ENCODE measurements at regions not wholly inside any gene's neighbourhood (a gene's known extent, or its start where the extent isn't known, plus 50 kb on each side); places are given as distances from the start of the nearest gene placed in this dataset.

DNA sequence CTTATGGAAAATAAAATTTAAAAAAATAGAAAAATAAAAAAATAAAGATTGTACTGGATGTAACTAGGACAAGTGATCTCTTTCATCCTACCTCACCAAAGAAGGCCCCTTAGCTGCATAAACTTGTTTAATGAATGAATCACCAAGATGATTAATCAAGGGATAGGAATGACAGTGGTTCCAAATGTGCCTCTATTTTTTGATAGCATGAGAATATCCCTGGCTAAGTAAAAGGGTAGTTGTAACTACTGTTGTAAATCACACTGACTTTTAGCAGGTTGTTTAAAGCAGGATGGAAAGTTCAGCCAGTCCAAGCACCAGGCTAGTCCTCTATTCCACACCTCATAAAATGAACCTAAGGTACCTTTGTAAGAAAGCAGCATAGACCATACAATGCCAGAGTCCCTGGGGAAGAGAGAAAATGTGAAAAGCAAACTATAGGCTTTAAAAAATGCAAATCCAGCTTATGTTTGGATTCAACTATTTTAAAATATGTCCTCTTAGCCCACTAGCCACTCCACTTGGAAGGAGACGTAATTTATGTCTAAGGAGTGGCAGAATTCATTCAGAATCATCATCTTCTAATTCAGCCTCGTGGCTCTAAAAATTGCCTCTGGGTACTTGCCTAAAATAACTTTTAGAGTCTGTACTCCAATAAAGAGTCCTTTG is 126.8 kb downstream of the SKIDA1 start:
- H3K4me1 Mint-ChIP-seq, result no peaks in the 10 kb centered on the region
- no peak overlapping the region for H3K27ac Mint-ChIP-seq
- Histone ChIP-seq H3K9me3 (ENCODE audit: control insufficient read depth in 2 of 3, low read length in 3 of 3) (no peaks in the 10 kb centered on the region), H3K36me3 (ENCODE audit: control insufficient read depth in 2 of 3, insufficient read depth in 3 of 3, low read length in 3 of 3) (no peaks in the 10 kb centered on the region), H3K4me3 (ENCODE audit: low read length) (no peak overlapping the region), H3K27me3 (ENCODE audit: control insufficient read depth in 2 of 2, insufficient read depth in 2 of 2, low read length in 2 of 2) (no peaks in the 10 kb centered on the region), H3K27ac (ENCODE audit: low read depth, low read length) (no peak overlapping the region), H3K4me1 (ENCODE audit: control insufficient read depth in 2 of 2, insufficient read depth in 2 of 2, low read length in 2 of 2) (no peaks in the 10 kb centered on the region)
- ATAC-seq (no peak), DNase-seq (no peak)
- H3K4me3 Mint-ChIP-seq, result no peak overlapping the region
- POLR2A ChIA-PET, result no interaction called here
- CTCF ChIA-PET, result no interaction called here
- peaks cover 0 to 9% (median 0%) of the 10 kb centered on the region in 5 donors for H3K27me3 Mint-ChIP-seq
- H3K36me3 Mint-ChIP-seq, result peaks cover 0 to 7% (median 0%) of the 10 kb centered on the region in 5 donors
- intact Hi-C loops (cut with micrococcal nuclease), result no loop called here
- H3K9me3 Mint-ChIP-seq, result peaks cover 2 to 16% (median 5%) of the 10 kb centered on the region in 11 donors

DNA sequence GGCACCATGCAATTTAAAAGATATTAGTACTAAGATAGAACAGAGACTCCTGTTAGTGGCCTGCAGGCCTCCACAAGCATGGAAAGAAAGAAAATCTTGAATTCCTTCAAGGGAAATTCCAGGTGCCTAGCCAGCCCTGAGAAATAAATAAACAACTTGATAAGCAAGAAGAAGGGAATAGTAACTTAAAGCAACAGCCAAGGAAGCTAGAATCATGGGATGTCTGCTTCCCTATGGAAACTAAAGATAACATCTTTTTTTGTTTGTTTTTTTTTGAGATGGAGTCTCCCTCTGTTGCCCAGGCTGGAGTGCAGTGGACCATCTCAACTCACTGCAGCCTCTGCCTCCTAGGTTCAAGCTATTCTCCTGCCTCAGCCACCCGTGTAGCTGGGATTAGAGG is 128.6 kb downstream of the SKIDA1 start:
- H3K9me3 Mint-ChIP-seq, result peaks cover 2 to 16% (median 6%) of the 10 kb centered on the region in 11 donors
- intact Hi-C loops (cut with micrococcal nuclease), result no loop called here
- CTCF ChIA-PET, result no interaction called here
- H3K27ac ChIP-seq (ENCODE audit: low read depth, low read length), result no peak overlapping the region
- H3K4me3 ChIP-seq (ENCODE audit: low read length), result no peak overlapping the region
- peaks cover 0 to 9% (median 0%) of the 10 kb centered on the region in 5 donors for H3K27me3 Mint-ChIP-seq
- no peaks in the 10 kb centered on the region for H3K36me3 ChIP-seq (ENCODE audit: control insufficient read depth in 2 of 3, insufficient read depth in 3 of 3, low read length in 3 of 3)
- H3K27me3 ChIP-seq (ENCODE audit: control insufficient read depth in 2 of 2, insufficient read depth in 2 of 2, low read length in 2 of 2), result no peaks in the 10 kb centered on the region
- H3K4me1 Mint-ChIP-seq, result no peaks in the 10 kb centered on the region
- peaks cover 0 to 7% (median 0%) of the 10 kb centered on the region in 5 donors for H3K36me3 Mint-ChIP-seq
- no peak overlapping the region for H3K4me3 Mint-ChIP-seq
- POLR2A ChIA-PET, result no interaction called here
- no peak for ATAC-seq
- H3K27ac Mint-ChIP-seq, result no peak overlapping the region
- H3K9me3 ChIP-seq (ENCODE audit: control insufficient read depth in 2 of 3, low read length in 3 of 3), result no peaks in the 10 kb centered on the region
- H3K4me1 ChIP-seq (ENCODE audit: control insufficient read depth in 2 of 2, insufficient read depth in 2 of 2, low read length in 2 of 2), result no peaks in the 10 kb centered on the region
- DNase-seq, result no peak

DNA sequence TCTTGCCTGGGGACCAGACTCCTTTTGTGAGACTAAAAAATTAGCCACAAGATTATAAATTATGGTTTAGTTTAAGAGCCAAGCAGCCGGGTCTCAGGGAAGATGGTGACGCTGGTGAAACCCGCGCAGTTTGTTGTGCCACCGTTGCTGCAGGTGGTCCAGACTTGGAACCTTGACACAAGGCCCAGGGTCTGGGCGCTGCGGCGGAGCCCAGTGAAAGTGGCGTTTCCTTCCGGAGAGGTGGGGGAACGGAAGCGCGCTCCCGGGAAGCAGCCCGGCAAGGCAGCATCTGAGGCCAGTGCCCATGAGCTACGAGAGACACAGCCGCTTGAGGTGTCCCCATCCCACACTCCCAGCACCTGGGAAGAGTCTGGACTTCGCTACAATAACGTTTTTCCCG is 131.6 kb downstream of the SKIDA1 start:
- H3K27me3 Mint-ChIP-seq, result peaks cover 0 to 8% (median 0%) of the 10 kb centered on the region in 5 donors
- DNase-seq (no peak), ATAC-seq (no peak)
- Histone ChIP-seq H3K36me3 (ENCODE audit: control insufficient read depth in 2 of 3, insufficient read depth in 3 of 3, low read length in 3 of 3) (no peaks in the 10 kb centered on the region), H3K27ac (ENCODE audit: low read depth, low read length) (no peak overlapping the region), H3K4me1 (ENCODE audit: control insufficient read depth in 2 of 2, insufficient read depth in 2 of 2, low read length in 2 of 2) (no peaks in the 10 kb centered on the region), H3K27me3 (ENCODE audit: control insufficient read depth in 2 of 2, insufficient read depth in 2 of 2, low read length in 2 of 2) (no peaks in the 10 kb centered on the region), H3K9me3 (ENCODE audit: control insufficient read depth in 2 of 3, low read length in 3 of 3) (no peaks in the 10 kb centered on the region), H3K4me3 (ENCODE audit: low read length) (no peak overlapping the region)
- POLR2A ChIA-PET, result no interaction called here
- H3K4me3 Mint-ChIP-seq, result no peak overlapping the region
- CTCF ChIA-PET, result no interaction called here
- H3K9me3 Mint-ChIP-seq, result peaks cover 2 to 16% (median 6%) of the 10 kb centered on the region in 11 donors
- intact Hi-C loops (cut with micrococcal nuclease), result no loop called here
- H3K36me3 Mint-ChIP-seq, result peaks cover 0 to 7% (median 0%) of the 10 kb centered on the region in 5 donors
- H3K4me1 Mint-ChIP-seq, result no peaks in the 10 kb centered on the region
- H3K27ac Mint-ChIP-seq, result no peak overlapping the region

DNA sequence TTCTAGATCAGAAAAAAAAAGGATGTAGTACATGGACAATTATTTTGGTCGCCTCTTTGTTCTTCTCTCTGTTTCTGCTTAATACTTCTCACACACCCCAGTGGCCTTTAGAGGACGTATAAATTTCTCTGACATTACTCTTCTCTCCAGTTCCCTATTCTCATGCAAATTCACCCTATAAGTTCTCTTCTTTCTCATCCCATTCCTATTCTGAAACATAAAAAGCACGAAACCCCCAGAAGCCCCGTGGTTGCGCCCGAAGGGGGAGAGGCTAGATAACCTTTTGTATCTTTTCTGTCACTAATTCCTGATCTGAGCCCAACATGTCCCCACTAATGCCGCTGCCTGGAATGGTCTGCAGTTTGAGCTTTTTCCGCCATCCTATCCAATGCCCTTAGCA is 136.9 kb downstream of the SKIDA1 start:
- ATAC-seq (no peak), DNase-seq (no peak)
- Mint-ChIP-seq H3K36me3 (no peaks in the 10 kb centered on the region), H3K4me3 (no peak overlapping the region), H3K9me3 (peaks cover 0 to 3% (median 0%) of the 10 kb centered on the region in 11 donors), H3K27ac (no peak overlapping the region), H3K27me3 (peaks cover 0 to 10% (median 0%) of the 10 kb centered on the region in 5 donors), H3K4me1 (no peaks in the 10 kb centered on the region)
- CTCF ChIA-PET, result no interaction called here
- POLR2A ChIA-PET, result no interaction called here
- H3K27ac ChIP-seq (ENCODE audit: low read depth, low read length), result no peak overlapping the region
- no peaks in the 10 kb centered on the region for H3K4me1 ChIP-seq (ENCODE audit: control insufficient read depth in 2 of 2, insufficient read depth in 2 of 2, low read length in 2 of 2)
- H3K36me3 ChIP-seq (ENCODE audit: control insufficient read depth in 2 of 3, insufficient read depth in 3 of 3, low read length in 3 of 3), result no peaks in the 10 kb centered on the region
- no peaks in the 10 kb centered on the region for H3K9me3 ChIP-seq (ENCODE audit: control insufficient read depth in 2 of 3, low read length in 3 of 3)
- no peaks in the 10 kb centered on the region for H3K27me3 ChIP-seq (ENCODE audit: control insufficient read depth in 2 of 2, insufficient read depth in 2 of 2, low read length in 2 of 2)
- no peak overlapping the region for H3K4me3 ChIP-seq (ENCODE audit: low read length)
- intact Hi-C loops (cut with micrococcal nuclease), result no loop called here

DNA sequence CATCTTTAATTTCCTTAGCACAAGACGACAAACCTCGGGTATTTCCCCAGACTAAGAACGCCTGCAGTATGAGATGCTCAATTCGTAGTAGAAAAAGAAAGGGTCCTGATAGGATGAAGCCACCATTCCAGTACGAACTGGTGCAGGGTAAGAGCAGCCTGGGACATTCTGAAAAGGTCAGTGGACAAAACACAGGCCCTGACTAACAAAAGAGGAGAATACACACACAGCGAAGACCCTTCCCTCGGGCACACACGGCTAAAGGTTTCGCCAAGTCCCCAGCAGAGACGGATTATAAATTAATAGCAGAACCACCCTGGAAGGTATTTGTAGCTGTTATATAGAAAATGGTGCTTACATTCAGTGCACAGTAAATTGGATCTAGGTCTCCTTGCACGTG is 137.6 kb downstream of the SKIDA1 start:
- CTCF ChIA-PET, result no interaction called here
- Mint-ChIP-seq H3K4me1 (no peaks in the 10 kb centered on the region), H3K36me3 (no peaks in the 10 kb centered on the region), H3K27ac (no peak overlapping the region), H3K27me3 (peaks cover 0 to 10% (median 0%) of the 10 kb centered on the region in 5 donors), H3K9me3 (peaks cover 0 to under 1% (median 0%) of the 10 kb centered on the region in 11 donors), H3K4me3 (no peak overlapping the region)
- no peaks in the 10 kb centered on the region for H3K9me3 ChIP-seq (ENCODE audit: control insufficient read depth in 2 of 3, low read length in 3 of 3)
- H3K36me3 ChIP-seq (ENCODE audit: control insufficient read depth in 2 of 3, insufficient read depth in 3 of 3, low read length in 3 of 3), result no peaks in the 10 kb centered on the region
- no peaks in the 10 kb centered on the region for H3K4me1 ChIP-seq (ENCODE audit: control insufficient read depth in 2 of 2, insufficient read depth in 2 of 2, low read length in 2 of 2)
- ATAC-seq (no peak), DNase-seq (no peak)
- no peak overlapping the region for H3K27ac ChIP-seq (ENCODE audit: low read depth, low read length)
- no peak overlapping the region for H3K4me3 ChIP-seq (ENCODE audit: low read length)
- intact Hi-C loops (cut with micrococcal nuclease), result no loop called here
- POLR2A ChIA-PET, result interaction anchor here (0.5 kb wide), 1 partner anchor 467 kb away, joined by 3 read pairs; no protein-coding TSS in a partner anchor
- H3K27me3 ChIP-seq (ENCODE audit: control insufficient read depth in 2 of 2, insufficient read depth in 2 of 2, low read length in 2 of 2), result no peaks in the 10 kb centered on the region

DNA sequence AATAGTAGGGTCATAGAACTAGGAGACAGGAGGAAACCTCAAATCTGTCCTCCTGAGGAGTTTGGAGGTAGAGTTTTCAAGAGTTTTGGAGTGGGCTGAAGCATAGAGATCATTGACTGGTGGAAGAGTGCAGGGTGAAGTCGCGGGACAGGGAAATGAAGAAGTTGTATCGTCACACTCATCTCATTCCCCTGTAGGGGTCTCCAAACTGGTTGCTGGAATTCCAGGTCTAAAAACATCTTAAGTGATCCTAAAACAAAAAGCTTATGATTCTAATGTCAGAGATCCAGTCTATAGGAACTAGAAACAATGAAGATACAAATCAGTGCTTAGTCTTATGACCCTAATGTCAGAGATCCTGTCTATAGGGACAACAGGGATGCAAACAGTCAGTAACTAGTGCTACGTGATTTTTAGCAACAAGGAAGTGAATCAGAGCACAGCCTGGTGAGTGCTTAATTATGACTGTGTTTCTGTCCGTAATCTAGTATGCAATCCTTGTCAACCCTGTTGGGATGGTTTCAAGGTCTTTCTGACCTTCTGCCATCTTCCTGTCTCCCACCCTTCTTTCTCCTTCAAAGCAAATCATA is 139.4 kb downstream of the SKIDA1 start:
- CTCF ChIA-PET, result no interaction called here
- no peak overlapping the region for H3K4me3 ChIP-seq (ENCODE audit: low read length)
- H3K27ac Mint-ChIP-seq, result no peak overlapping the region

DNA sequence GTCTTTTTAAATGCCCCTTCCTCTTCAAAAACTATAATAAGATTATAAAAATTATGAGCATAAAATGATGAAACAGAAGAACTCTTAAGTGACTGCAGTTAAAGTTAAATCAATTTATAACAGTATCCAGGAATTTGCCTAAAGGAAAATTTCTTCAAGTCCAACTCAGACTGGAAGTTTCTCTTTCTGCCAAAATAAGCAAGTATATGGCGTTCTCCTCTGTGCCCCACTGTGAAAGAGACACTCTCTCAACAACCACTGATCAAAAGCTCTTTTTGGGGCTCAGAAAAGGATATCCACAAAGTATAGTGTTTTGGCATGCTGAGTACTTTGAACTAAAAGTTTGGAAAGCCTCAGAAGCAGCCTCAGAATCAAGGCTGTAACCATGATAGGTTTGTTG is 139.9 kb downstream of the SKIDA1 start:
- no peak for ATAC-seq
- POLR2A ChIA-PET, result no interaction called here

More for the DNA sequence above, 139.4 kb downstream of the SKIDA1 start:
- Histone ChIP-seq H3K36me3 (ENCODE audit: control insufficient read depth in 2 of 3, insufficient read depth in 3 of 3, low read length in 3 of 3) (no peaks in the 10 kb centered on the region), H3K9me3 (ENCODE audit: control insufficient read depth in 2 of 3, low read length in 3 of 3) (no peaks in the 10 kb centered on the region), H3K27ac (ENCODE audit: low read depth, low read length) (no peak overlapping the region), H3K4me1 (ENCODE audit: control insufficient read depth in 2 of 2, insufficient read depth in 2 of 2, low read length in 2 of 2) (no peaks in the 10 kb centered on the region), H3K27me3 (ENCODE audit: control insufficient read depth in 2 of 2, insufficient read depth in 2 of 2, low read length in 2 of 2) (no peaks in the 10 kb centered on the region)
- no peak for DNase-seq
- POLR2A ChIA-PET, result no interaction called here
- Mint-ChIP-seq H3K27me3 (peaks cover 0 to 10% (median 0%) of the 10 kb centered on the region in 5 donors), H3K36me3 (no peaks in the 10 kb centered on the region), H3K4me1 (peaks cover 0 to 2% (median 1%) of the 10 kb centered on the region in 7 donors), H3K9me3 (no peaks in the 10 kb centered on the region), H3K4me3 (no peak overlapping the region)
- intact Hi-C loops (cut with micrococcal nuclease), result no loop called here
- ATAC-seq, result no peak

More for the DNA sequence above, 139.9 kb downstream of the SKIDA1 start:
- Mint-ChIP-seq H3K4me3 (no peak overlapping the region), H3K4me1 (peaks cover 0 to 8% (median 7%) of the 10 kb centered on the region in 7 donors), H3K27me3 (peaks cover 0 to 10% (median 0%) of the 10 kb centered on the region in 5 donors), H3K27ac (no peak overlapping the region), H3K9me3 (no peaks in the 10 kb centered on the region), H3K36me3 (no peaks in the 10 kb centered on the region)
- Histone ChIP-seq H3K9me3 (ENCODE audit: control insufficient read depth in 2 of 3, low read length in 3 of 3) (no peaks in the 10 kb centered on the region), H3K36me3 (ENCODE audit: control insufficient read depth in 2 of 3, insufficient read depth in 3 of 3, low read length in 3 of 3) (no peaks in the 10 kb centered on the region), H3K4me3 (ENCODE audit: low read length) (no peak overlapping the region), H3K27ac (ENCODE audit: low read depth, low read length) (no peak overlapping the region), H3K4me1 (ENCODE audit: control insufficient read depth in 2 of 2, insufficient read depth in 2 of 2, low read length in 2 of 2) (peaks cover 0 to 2% of the 10 kb centered on the region in 2 donors), H3K27me3 (ENCODE audit: control insufficient read depth in 2 of 2, insufficient read depth in 2 of 2, low read length in 2 of 2) (no peaks in the 10 kb centered on the region)
- CTCF ChIA-PET, result no interaction called here
- no peak for DNase-seq
- intact Hi-C loops (cut with micrococcal nuclease), result no loop called here
